IMR-90 (cell line): ENCODE measurements at regions not wholly inside any gene's neighbourhood (a gene's known extent, or its start where the extent isn't known, plus 50 kb on each side); places are given as distances from the start of the nearest gene placed in this dataset.

ENCODE experiments used
- ATAC-seq: fragments of 200-7000 bp; cut with Tn5 transposase; 2 replicates; pipeline ENCODE4 v1.9.1; 2020; ENCODE audit warnings: low read depth, mild to moderate bottlenecking, moderate library complexity
- BruUV-seq: library from RNA; stranded (reverse); fragments of 400-500 nt; replicated peaks from 2 replicates; lab custom pipeline; 2021; lab: Mats Ljungman, UMichigan
- CTCF ChIA-PET: fragments of 300-600 bp; formaldehyde crosslinking; extraction: SDS; loops from one replicate; lab custom pipeline; 2021; ENCODE audit warnings: antibody characterized with exemption; lab: Yijun Ruan, JAX
- POLR2A ChIA-PET: fragments of 300-600 bp; sonication (Branson Sonifier 250); formaldehyde crosslinking; loops from one replicate; lab custom pipeline; 2022; ENCODE audit warnings: antibody characterized with exemption; ENCODE audit not compliant: unreplicated experiment; lab: Charles Lee
- DNase-seq: peaks from one replicate; pipeline ENCODE4 v3.0.0; 2013
- H2AFZ ChIP-seq: replicated peaks from 2 replicates; pipeline ENCODE3; 2013; ENCODE audit warnings: low read length, mild to moderate bottlenecking; ENCODE audit not compliant: poor library complexity
- H2AK5ac ChIP-seq: 2 replicates; pipeline ENCODE4 v1.6.1; 2013; ENCODE audit warnings: low read depth, low read length, inconsistent platforms
- H2AK9ac ChIP-seq: replicated peaks from 2 replicates; pipeline ENCODE3; 2013; ENCODE audit warnings: mild to moderate bottlenecking, low read depth, low read length, moderate library complexity; ENCODE audit not compliant: poor library complexity
- H2BK120ac ChIP-seq: 2 replicates; pipeline ENCODE4 v1.6.1; 2013; ENCODE audit warnings: low read depth, low read length, inconsistent platforms
- H2BK15ac ChIP-seq: 3 replicates; pipeline ENCODE4 v1.6.1; 2013; ENCODE audit warnings: low read depth, low read length, inconsistent platforms
- H2BK20ac ChIP-seq: 2 replicates; pipeline ENCODE4 v1.6.1; 2013; ENCODE audit warnings: low read depth, mild to moderate bottlenecking, inconsistent platforms, low read length, moderate library complexity
- H2BK5ac ChIP-seq: 2 replicates; pipeline ENCODE4 v1.6.1; 2013; ENCODE audit warnings: mild to moderate bottlenecking, low read depth, low read length, inconsistent platforms; ENCODE audit not compliant: poor library complexity, severe bottlenecking
- H3K14ac ChIP-seq: replicated peaks from 2 replicates; pipeline ENCODE4 v1.6.1; 2013; ENCODE audit warnings: low read depth, low read length, inconsistent platforms
- H3K18ac ChIP-seq: 2 replicates; pipeline ENCODE4 v1.6.1; 2013; ENCODE audit warnings: low read depth, low read length, control low read depth
- H3K23ac ChIP-seq: 2 replicates; pipeline ENCODE4 v1.6.1; 2013; ENCODE audit warnings: low read depth, low read length, inconsistent platforms
- H3K27ac ChIP-seq: 2 replicates; pipeline ENCODE4 v1.5.1; 2013; ENCODE audit warnings: mild to moderate bottlenecking, control low read depth, low read length; ENCODE audit not compliant: insufficient read depth
- H3K27me3 ChIP-seq: 2 replicates; pipeline ENCODE4 v1.6.1; 2013; ENCODE audit warnings: low read length; ENCODE audit not compliant: control insufficient read depth, insufficient read depth
- H3K36me3 ChIP-seq: 2 replicates; pipeline ENCODE4 v1.6.1; 2013; ENCODE audit warnings: low read length, mixed read lengths; ENCODE audit not compliant: control insufficient read depth, insufficient read depth
- H3K4ac ChIP-seq: 2 replicates; pipeline ENCODE4 v1.6.1; 2013; ENCODE audit warnings: low read depth, low read length, inconsistent platforms
- H3K4me1 ChIP-seq: 2 replicates; pipeline ENCODE4 v1.6.1; 2013; ENCODE audit warnings: low read length, mixed read lengths; ENCODE audit not compliant: control insufficient read depth, insufficient read depth
- H3K4me2 ChIP-seq: 2 replicates; pipeline ENCODE4 v1.6.1; 2013; ENCODE audit warnings: low read depth, mild to moderate bottlenecking, control low read depth, low read length, moderate library complexity
- H3K4me3 ChIP-seq: 2 replicates; pipeline ENCODE4 v1.5.1; 2013; ENCODE audit warnings: low read depth, mild to moderate bottlenecking, control low read depth, low read length, moderate library complexity; ENCODE audit not compliant: insufficient read depth
- H3K56ac ChIP-seq: 2 replicates; pipeline ENCODE4 v1.6.1; 2013; ENCODE audit warnings: low read length, inconsistent platforms; ENCODE audit not compliant: insufficient read depth; ENCODE audit errors: extremely low read depth
- H3K79me1 ChIP-seq, 2 experiments: 2 replicates each; pipeline ENCODE4 v1.6.1; 2013; ENCODE audit warnings: low read length in 2 of 2, inconsistent platforms in 1 of 2, low read depth in 1 of 2
- H3K9ac ChIP-seq: 2 replicates; pipeline ENCODE4 v1.6.1; 2013; ENCODE audit warnings: low read depth, low read length, control low read depth
- H3K9me1 ChIP-seq: 2 replicates; pipeline ENCODE4 v1.6.1; 2013; ENCODE audit warnings: low read length, inconsistent platforms; ENCODE audit not compliant: insufficient read depth
- H3K9me3 ChIP-seq: 2 replicates; pipeline ENCODE4 v1.6.1; 2013; ENCODE audit warnings: low read length; ENCODE audit not compliant: control insufficient read depth, insufficient read depth
- H4K20me1 ChIP-seq: 2 replicates; pipeline ENCODE4 v1.6.1; 2013; ENCODE audit warnings: low read length, inconsistent platforms; ENCODE audit not compliant: insufficient read depth
- H4K5ac ChIP-seq: 2 replicates; pipeline ENCODE4 v1.6.1; 2013; ENCODE audit warnings: mild to moderate bottlenecking, low read depth, low read length, control low read depth
- H4K8ac ChIP-seq, 2 experiments: 2 replicates each; pipeline ENCODE4 v1.6.1; 2013; ENCODE audit warnings: low read depth in 2 of 2, low read length in 2 of 2, control low read depth in 1 of 2, inconsistent platforms in 1 of 2
- H4K91ac ChIP-seq: 2 replicates; pipeline ENCODE4 v1.6.1; 2013; ENCODE audit warnings: low read depth, low read length, inconsistent platforms; ENCODE audit not compliant: insufficient read depth
- BHLHE40 ChIP-seq: fragments of 150-350 bp; IDR thresholded peaks from 2 replicates; pipeline ENCODE4 v1.6.1; 2016; ENCODE audit warnings: mild to moderate bottlenecking, low read depth, low read length
- CEBPB ChIP-seq: IDR thresholded peaks from 2 replicates; pipeline ENCODE4 v1.6.1; 2012; ENCODE audit warnings: low read depth, low read length, improper control_type of control experiment
- CHD1 ChIP-seq: IDR thresholded peaks from 2 replicates; pipeline ENCODE4 v1.6.1; 2012; ENCODE audit warnings: low read depth, low read length, improper control_type of control experiment
- CTCF ChIP-seq: conservative IDR thresholded peaks from 2 replicates; pipeline ENCODE4 v1.5.1; 2012; ENCODE audit warnings: mild to moderate bottlenecking, low read depth, low read length, improper control_type of control experiment
- FOS ChIP-seq: fragments of 150-350 bp; IDR thresholded peaks from 2 replicates; pipeline ENCODE4 v1.6.1; 2016; ENCODE audit warnings: low read depth, low read length
- MAFK ChIP-seq: IDR thresholded peaks from 2 replicates; pipeline ENCODE4 v1.6.1; 2012; ENCODE audit warnings: low read depth, low read length, improper control_type of control experiment
- MAZ ChIP-seq: IDR thresholded peaks from 2 replicates; pipeline ENCODE4 v1.6.1; 2012; ENCODE audit warnings: low read depth, mild to moderate bottlenecking, low read length, improper control_type of control experiment, moderate library complexity, borderline replicate concordance
- MXI1 ChIP-seq: IDR thresholded peaks from 2 replicates; pipeline ENCODE4 v1.6.1; 2012; ENCODE audit warnings: low read depth, mild to moderate bottlenecking, low read length, moderate library complexity, borderline replicate concordance
- NFE2L2 ChIP-seq: fragments of 150-350 bp; IDR thresholded peaks from 2 replicates; pipeline ENCODE4 v1.6.1; 2016; ENCODE audit warnings: low read depth, mild to moderate bottlenecking, low read length
- POLR2A ChIP-seq: IDR thresholded peaks from 2 replicates; pipeline ENCODE4 v1.6.1; 2012; ENCODE audit warnings: mild to moderate bottlenecking, low read depth, low read length
- RAD21 ChIP-seq: IDR thresholded peaks from 2 replicates; pipeline ENCODE4 v1.6.1; 2012; ENCODE audit warnings: low read length, improper control_type of control experiment
- RCOR1 ChIP-seq: IDR thresholded peaks from 2 replicates; pipeline ENCODE4 v1.6.1; 2012; ENCODE audit warnings: mild to moderate bottlenecking, low read length, improper control_type of control experiment; ENCODE audit not compliant: insufficient replicate concordance
- RFX5 ChIP-seq: IDR thresholded peaks from 2 replicates; pipeline ENCODE4 v1.8.0; 2012; ENCODE audit warnings: low read depth, mild to moderate bottlenecking, low read length, moderate library complexity
- SMC3 ChIP-seq: fragments of 150-350 bp; IDR thresholded peaks from 2 replicates; pipeline ENCODE4 v1.6.1; 2016; ENCODE audit warnings: low read depth, mild to moderate bottlenecking, antibody characterized with exemption, low read length, moderate library complexity
- USF2 ChIP-seq: fragments of 150-350 bp; IDR thresholded peaks from 2 replicates; pipeline ENCODE4 v1.6.1; 2017; ENCODE audit warnings: mild to moderate bottlenecking, antibody characterized with exemption, low read length, low read depth
- WGBS, 2 experiments: methylation state at CpG; one replicate each; pipeline versions ENCODE4 v1.1.5 to v1.1.7; 2013; ENCODE audit warnings: missing lambda C conversion rate in 2 of 2; ENCODE audit not compliant: insufficient read length in 1 of 2; ENCODE audit errors: extremely low coverage in 2 of 2; 5-methylcytosine and 5-hydroxymethylcytosine counted together
- dilution Hi-C: fragments of 300-500 bp; cut with HindIII; formaldehyde crosslinking; loops from one replicate; pipeline ENCODE4 v1.14.3; 2018; ENCODE audit warnings: low sequenced_read_pairs; ENCODE audit not compliant: unreplicated experiment
- in situ Hi-C: fragments of 300-500 bp; cut with MboI; formaldehyde crosslinking; loops from 3 replicates; pipeline ENCODE4 v1.14.3; 2019; ENCODE audit warnings: low sequenced_read_pairs, inconsistent platforms, mixed read lengths
- intact Hi-C: fragments of 100-400 bp; cut with micrococcal nuclease; formaldehyde crosslinking; loops from 2 replicates; pipeline ENCODE4 v1.10.0; 2022
- TF ChIP-seq, protein P1 (sequence below): fragments of 150-350 bp; IDR thresholded peaks from 2 replicates; pipeline ENCODE4 v1.6.1; 2016; ENCODE audit warnings: low read depth, mild to moderate bottlenecking, low read length, moderate library complexity, borderline replicate concordance

GRCh38 chr21:16154321-16154720 is 424.5 kb downstream of the USP25 start:
- H3K36me3 ChIP-seq = no peaks in the 10 kb centered on the region
- H3K9me3 ChIP-seq = no peaks in the 10 kb centered on the region
- no peak overlapping the region for H3K18ac ChIP-seq
- H3K27ac ChIP-seq = no peak overlapping the region
- H2BK120ac ChIP-seq = no peak overlapping the region
- no peaks in the 10 kb centered on the region for H3K79me1 ChIP-seq
- no peaks in the 10 kb centered on the region for H4K20me1 ChIP-seq
- H3K56ac ChIP-seq = no peak overlapping the region
- no peaks in the 10 kb centered on the region for H3K9me1 ChIP-seq
- dilution Hi-C loops = no loop called here
- no peak overlapping the region for H2AFZ ChIP-seq
- H3K9ac ChIP-seq = no peak overlapping the region
- no peak overlapping the region for H4K8ac ChIP-seq
- H3K4ac ChIP-seq = no peak overlapping the region
- no peaks in the 10 kb centered on the region for H3K27me3 ChIP-seq
- no peak overlapping the region for H3K14ac ChIP-seq
- intact Hi-C loops = no loop called here
- in situ Hi-C loops = no loop called here
- no peak overlapping the region for H4K5ac ChIP-seq
- ChIA-PET CTCF (interaction anchor here (0.6 to 0.9 kb wide), 3 partner anchors 19 to 292 kb away, joined by 3 to 4 read pairs (median 4); no protein-coding TSS in a partner anchor), POLR2A (no interaction called here)
- WGBS, 2 experiments = no CpG with 5 or more reads among the region's 4 CpGs
- H2BK20ac ChIP-seq = no peak overlapping the region
- no peak overlapping the region for H2BK5ac ChIP-seq
- H2BK15ac ChIP-seq = no peak overlapping the region
- H3K4me3 ChIP-seq = no peak overlapping the region
- no peak overlapping the region for H2AK9ac ChIP-seq
- H3K4me1 ChIP-seq = no peaks in the 10 kb centered on the region
- DNase-seq = no peak
- TF ChIP-seq, protein P1, sequence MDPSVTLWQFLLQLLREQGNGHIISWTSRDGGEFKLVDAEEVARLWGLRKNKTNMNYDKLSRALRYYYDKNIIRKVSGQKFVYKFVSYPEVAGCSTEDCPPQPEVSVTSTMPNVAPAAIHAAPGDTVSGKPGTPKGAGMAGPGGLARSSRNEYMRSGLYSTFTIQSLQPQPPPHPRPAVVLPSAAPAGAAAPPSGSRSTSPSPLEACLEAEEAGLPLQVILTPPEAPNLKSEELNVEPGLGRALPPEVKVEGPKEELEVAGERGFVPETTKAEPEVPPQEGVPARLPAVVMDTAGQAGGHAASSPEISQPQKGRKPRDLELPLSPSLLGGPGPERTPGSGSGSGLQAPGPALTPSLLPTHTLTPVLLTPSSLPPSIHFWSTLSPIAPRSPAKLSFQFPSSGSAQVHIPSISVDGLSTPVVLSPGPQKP = no peak
- TF ChIP-seq MAFK (no peak), NFE2L2 (no peak), SMC3 (no peak), RCOR1 (no peak), MAZ (no peak), MXI1 (no peak), CTCF (no peak), RFX5 (no peak), RAD21 (no peak), FOS (no peak), CEBPB (no peak), POLR2A (no peak), CHD1 (no peak), USF2 (no peak), BHLHE40 (no peak)
- H3K23ac ChIP-seq = no peak overlapping the region
- no peak overlapping the region for H3K4me2 ChIP-seq
- H2AK5ac ChIP-seq = no peak overlapping the region
- no peak for ATAC-seq
- BruUV-seq = no TSS peak
- no peak overlapping the region for H4K91ac ChIP-seq
